AG09309 (cell line): ENCODE measurements at regions not wholly inside any gene's neighbourhood (a gene's known extent, or its start where the extent isn't known, plus 50 kb on each side); places are given as distances from the start of the nearest gene placed in this dataset.
A peak's percentile ranks its signal among the peaks of the same experiment; 100 is the strongest.

Source experiments
- DNase-seq: peaks from one replicate; pipeline ENCODE4 v3.0.0-alpha.2; 2010; ENCODE audit warnings: low read depth
- H3K4me3 ChIP-seq: 2 replicates; pipeline ENCODE4 v1.5.1; 2011; ENCODE audit warnings: mild to moderate bottlenecking, low read depth, low read length, moderate library complexity; ENCODE audit not compliant: control insufficient read depth
- CTCF ChIP-seq: IDR thresholded peaks from 2 replicates; pipeline ENCODE4 v1.5.1; 2011; ENCODE audit warnings: mild to moderate bottlenecking, low read depth, low read length, inconsistent platforms; ENCODE audit not compliant: insufficient read depth, control insufficient read depth; ENCODE audit errors: missing control alignments

- DNase-seq = no peak
- no peak for TF ChIP-seq CTCF
- H3K4me3 ChIP-seq = no peak overlapping the region
Measured at GRCh38 chr9:87100001-87100400, 152.7 kb upstream of the GAS1 start.

- no peak for DNase-seq
- no peak for TF ChIP-seq CTCF
- no peak overlapping the region for H3K4me3 ChIP-seq
Measured at GRCh38 chr9:87102126-87102525, 154.8 kb upstream of the GAS1 start.

DNA sequence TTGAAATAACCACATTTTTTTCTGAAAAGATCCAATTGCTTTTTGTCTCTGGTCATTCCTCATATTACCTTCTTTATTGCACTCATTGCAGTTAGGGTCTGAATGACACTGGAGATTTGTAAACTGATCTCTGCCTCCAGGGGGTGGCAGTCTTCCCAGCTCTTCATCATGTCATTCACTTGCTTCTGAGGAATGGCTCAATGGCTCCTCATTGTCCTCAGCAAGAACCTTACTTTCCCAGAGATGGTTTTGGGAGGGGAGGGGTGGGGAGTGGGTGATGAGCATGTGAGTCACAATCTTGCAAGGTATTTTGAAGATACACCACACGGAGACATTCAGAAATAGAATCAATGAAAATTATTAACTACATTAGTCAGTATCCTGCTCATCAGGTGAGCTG lies 159.8 kb upstream of the GAS1 start:
- peak; percentile 22 for TF ChIP-seq CTCF
- no peak for DNase-seq
- no peak overlapping the region for H3K4me3 ChIP-seq

GRCh38 chr9:87108661-87109060 lies 161.4 kb upstream of the GAS1 start:
- DNase-seq = no peak
- no peak for TF ChIP-seq CTCF
- no peak overlapping the region for H3K4me3 ChIP-seq

DNA sequence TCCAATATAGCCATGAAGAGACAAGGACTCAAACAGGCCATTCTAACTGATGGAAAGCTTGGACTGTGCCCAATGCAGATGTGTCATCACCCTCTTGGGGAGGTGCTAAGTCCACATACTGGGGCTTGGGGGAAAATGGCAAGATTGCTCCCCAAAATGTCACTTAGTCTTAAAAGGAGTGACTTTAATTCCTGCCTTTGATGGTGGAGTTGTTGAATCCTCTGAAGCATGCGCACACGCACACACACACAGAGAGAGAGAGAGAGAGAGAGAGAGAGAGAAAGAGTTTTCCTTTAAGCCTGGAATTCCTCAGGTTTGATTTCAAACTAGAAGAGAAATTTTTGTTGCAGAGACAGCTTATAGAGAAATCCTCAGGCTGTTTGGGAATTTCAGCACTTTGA lies 161.9 kb upstream of the GAS1 start:
- no peak overlapping the region for H3K4me3 ChIP-seq
- TF ChIP-seq CTCF = no peak
- DNase-seq = no peak

- TF ChIP-seq CTCF = no peak
- no peak for DNase-seq
- H3K4me3 ChIP-seq = no peak overlapping the region
Measured at GRCh38 chr9:87109851-87110250, 162.5 kb upstream of the GAS1 start.

- DNase-seq = no peak
- no peak for TF ChIP-seq CTCF
Measured at GRCh38 chr9:87111010-87111409, 163.7 kb upstream of the GAS1 start.

More at GRCh38 chr9:87111010-87111409, 163.7 kb upstream of the GAS1 start:
- H3K4me3 ChIP-seq = no peak overlapping the region
